ENCODE measurements at regions not wholly inside any gene's neighbourhood (a gene's known extent, or its start where the extent isn't known, plus 50 kb on each side); places are given as distances from the start of the nearest gene placed in this dataset.

DNA sequence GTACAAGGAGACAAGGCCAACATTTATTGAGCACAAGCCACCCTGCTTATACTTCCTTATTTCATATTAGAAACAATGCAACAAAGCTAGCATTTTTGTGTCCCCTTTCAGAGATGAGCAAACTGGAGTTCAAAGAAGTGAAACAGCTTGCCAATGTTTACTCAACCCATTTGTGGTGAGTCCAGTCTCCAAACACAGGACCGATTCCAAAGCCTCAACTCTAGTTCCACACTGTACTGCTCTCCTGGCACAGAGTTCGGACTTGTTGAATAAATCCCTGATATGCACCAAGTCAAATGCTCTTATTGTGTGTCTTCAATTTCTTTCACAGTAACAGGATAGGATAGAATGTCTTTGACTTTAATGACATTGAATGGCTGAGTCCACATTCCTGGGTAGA lies 604.8 kb upstream of the BRINP1 start:
- no peaks in the 10 kb centered on the region for H3K36me3 ChIP-seq
- TF ChIP-seq, protein P1, sequence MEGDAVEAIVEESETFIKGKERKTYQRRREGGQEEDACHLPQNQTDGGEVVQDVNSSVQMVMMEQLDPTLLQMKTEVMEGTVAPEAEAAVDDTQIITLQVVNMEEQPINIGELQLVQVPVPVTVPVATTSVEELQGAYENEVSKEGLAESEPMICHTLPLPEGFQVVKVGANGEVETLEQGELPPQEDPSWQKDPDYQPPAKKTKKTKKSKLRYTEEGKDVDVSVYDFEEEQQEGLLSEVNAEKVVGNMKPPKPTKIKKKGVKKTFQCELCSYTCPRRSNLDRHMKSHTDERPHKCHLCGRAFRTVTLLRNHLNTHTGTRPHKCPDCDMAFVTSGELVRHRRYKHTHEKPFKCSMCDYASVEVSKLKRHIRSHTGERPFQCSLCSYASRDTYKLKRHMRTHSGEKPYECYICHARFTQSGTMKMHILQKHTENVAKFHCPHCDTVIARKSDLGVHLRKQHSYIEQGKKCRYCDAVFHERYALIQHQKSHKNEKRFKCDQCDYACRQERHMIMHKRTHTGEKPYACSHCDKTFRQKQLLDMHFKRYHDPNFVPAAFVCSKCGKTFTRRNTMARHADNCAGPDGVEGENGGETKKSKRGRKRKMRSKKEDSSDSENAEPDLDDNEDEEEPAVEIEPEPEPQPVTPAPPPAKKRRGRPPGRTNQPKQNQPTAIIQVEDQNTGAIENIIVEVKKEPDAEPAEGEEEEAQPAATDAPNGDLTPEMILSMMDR (IDR thresholded peaks at IDR 0.05), result no peak
- no peak overlapping the region for H3K4me3 ChIP-seq
- no peak for DNase-seq (ENCODE audit: low spot score)
- no peaks in the 10 kb centered on the region for H3K4me1 ChIP-seq
- no peak overlapping the region for H3K27ac ChIP-seq
- no peaks in the 10 kb centered on the region for H3K27me3 ChIP-seq
- no peaks in the 10 kb centered on the region for H3K9me3 ChIP-seq

DNA sequence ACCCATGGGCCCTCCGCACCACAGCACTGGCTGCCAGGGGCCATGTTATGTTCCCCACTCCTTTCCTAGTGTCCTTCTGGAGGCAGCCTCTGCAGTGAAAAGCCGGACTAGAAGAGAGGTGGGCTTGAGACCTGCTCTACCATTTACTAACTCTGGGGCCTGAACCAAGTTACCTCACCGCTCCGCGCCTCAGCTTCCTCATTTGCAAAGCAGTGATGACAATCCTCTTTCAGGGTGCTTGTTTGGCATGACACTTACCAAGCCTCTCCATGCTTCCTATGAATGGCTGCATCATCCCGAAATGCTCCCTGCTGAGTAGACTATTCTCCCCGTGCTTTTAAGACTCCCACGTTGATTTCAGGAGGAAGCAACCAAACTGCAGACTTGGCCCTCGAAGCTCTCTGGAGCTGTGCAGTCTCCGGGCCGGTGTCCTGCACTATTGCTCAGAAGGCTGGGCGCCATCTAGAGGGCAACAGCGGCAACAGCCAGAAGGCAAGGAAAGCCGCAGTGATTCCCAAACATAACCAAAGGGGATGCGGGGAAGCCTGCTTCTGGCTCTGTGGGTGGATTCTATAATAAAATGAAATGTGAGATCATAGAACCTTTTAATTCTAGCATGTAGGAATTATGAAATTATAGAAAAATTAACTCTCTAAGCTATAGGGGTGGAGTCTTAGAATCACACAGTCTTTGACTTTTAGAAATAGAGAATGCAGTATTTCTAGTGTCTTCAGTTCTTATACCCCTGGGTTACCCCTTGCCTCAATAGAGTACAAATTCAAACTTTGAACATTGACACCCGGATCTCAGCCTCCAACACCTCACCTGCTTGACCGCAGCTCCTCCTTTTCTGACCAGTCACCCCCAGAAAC lies 599.8 kb upstream of the BRINP1 start:
- Histone ChIP-seq H3K4me1 (peaks cover 0 to 2% of the 10 kb centered on the region in 2 donors), H3K36me3 (no peaks in the 10 kb centered on the region), H3K9me3 (no peaks in the 10 kb centered on the region), H3K4me3 (no peak overlapping the region), H3K27ac (no peak overlapping the region), H3K27me3 (no peaks in the 10 kb centered on the region)
- DNase-seq (ENCODE audit: low spot score), result peak; percentile 80
- TF ChIP-seq, protein P1 (IDR thresholded peaks at IDR 0.05), result peak; percentile 86 to 90

DNA sequence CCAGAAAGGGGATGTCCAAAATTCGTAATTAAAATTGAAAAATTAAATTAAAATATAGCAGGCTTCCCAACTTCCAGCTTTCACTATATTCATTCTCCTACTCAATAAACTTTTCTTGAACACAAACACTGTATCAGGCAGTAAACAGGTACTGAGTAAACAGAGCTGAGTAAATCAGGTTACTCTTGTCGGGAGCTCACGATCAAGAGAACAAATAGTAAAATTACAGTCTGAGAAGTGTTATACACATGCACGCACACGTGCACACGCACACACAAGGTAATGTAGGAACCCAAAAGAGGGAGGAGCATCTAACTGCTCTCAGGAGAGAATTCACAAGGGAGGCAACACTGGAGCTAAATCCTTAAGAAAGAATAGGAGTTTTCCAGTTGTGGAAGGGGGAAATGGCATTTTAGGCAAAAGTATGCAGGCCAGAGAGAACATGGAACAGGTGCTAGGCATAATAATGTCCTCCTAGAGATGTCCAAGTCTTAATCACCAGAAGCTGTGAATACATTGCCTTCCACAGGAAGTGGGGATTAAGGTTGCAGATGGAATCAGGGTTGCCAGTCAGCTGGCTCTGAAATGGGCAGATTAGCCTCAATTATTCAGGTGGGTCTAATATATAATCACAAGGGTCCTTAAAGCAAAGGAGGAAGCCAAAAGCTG lies 598.8 kb upstream of the BRINP1 start:
- no peaks in the 10 kb centered on the region for H3K36me3 ChIP-seq
- TF ChIP-seq, protein P1 (IDR thresholded peaks at IDR 0.05), result no peak
- H3K4me3 ChIP-seq, result no peak overlapping the region
- no peaks in the 10 kb centered on the region for H3K27me3 ChIP-seq
- DNase-seq (ENCODE audit: low spot score), result no peak
- H3K27ac ChIP-seq, result no peak overlapping the region
- H3K4me1 ChIP-seq, result peaks cover 0 to 11% of the 10 kb centered on the region in 2 donors
- H3K9me3 ChIP-seq, result no peaks in the 10 kb centered on the region

DNA sequence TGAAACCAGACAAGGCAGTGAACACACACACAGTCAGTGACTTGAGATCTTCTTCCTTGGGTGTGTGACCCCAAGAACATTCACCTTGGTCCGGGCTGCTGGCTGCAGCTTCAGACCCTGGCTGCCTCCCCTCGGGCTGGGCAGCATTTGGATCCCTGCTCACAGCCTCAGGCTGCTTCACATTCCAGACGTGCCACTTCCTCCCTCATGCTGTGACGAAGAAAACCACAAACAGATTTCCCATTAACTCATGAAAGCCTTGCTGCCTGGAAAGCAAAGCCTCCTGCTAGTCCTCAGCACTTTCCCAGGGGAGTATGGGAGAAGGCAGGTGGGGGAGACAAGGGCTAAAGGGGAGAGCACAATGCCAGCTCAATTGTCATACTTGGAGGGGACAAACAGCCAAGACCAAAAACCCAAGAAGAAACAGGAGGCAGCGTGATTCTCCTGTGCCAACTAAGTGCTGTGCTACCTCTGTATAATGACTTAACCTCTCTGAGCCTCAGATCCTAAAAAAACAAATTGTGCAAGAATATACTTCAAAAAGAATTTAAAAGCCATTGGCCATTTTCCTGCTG lies 594.6 kb upstream of the BRINP1 start:
- Histone ChIP-seq H3K27ac (no peak overlapping the region), H3K4me3 (no peak overlapping the region)

DNA sequence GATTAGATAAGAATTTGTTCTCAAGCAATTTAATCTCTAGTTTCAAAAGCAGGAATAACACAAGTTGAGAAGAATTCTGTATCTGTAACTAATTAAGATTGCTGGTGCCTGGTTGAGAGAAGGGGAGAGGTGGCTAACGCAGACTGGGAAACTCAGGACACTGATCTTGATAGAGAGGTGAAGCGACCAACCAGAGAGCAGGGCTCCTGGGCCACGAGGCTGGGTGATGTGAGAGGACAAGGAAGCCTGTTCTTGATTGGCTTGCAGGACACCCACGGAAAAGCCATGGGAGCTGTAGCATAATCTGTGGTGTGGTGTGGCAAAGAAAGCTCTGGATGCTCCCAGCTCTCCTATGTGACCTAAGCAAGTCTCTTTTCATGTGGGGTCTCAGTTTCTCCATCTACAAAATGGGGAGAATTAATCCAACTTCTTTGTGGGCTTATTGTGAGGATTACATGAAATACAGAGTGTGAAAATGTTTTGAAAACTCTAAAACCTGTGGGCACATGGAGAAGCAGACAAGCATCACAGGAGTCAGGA lies 594.1 kb upstream of the BRINP1 start:
- H3K4me1 ChIP-seq, result peaks cover 0 to 11% of the 10 kb centered on the region in 2 donors
- H3K4me3 ChIP-seq, result no peak overlapping the region
- H3K36me3 ChIP-seq, result no peaks in the 10 kb centered on the region
- H3K27ac ChIP-seq, result no peak overlapping the region
- no peaks in the 10 kb centered on the region for H3K9me3 ChIP-seq
- TF ChIP-seq, protein P1 (IDR thresholded peaks at IDR 0.05), result no peak
- no peaks in the 10 kb centered on the region for H3K27me3 ChIP-seq
- DNase-seq (ENCODE audit: low spot score), result no peak

More for the DNA sequence above, 594.6 kb upstream of the BRINP1 start:
- no peak for DNase-seq (ENCODE audit: low spot score)
- Histone ChIP-seq H3K27me3 (no peaks in the 10 kb centered on the region), H3K36me3 (no peaks in the 10 kb centered on the region), H3K9me3 (no peaks in the 10 kb centered on the region), H3K4me1 (peaks cover 0 to 11% of the 10 kb centered on the region in 2 donors)
- TF ChIP-seq, protein P1 (IDR thresholded peaks at IDR 0.05), result no peak

Data from right atrium auricular region (tissue), 2 donors.